Activated CD8-positive, alpha-beta memory T cell treated with anti-CD3 and anti-CD28 coated beads for 36 hours (primary cell): ENCODE measurements at regions not wholly inside any gene's neighbourhood (a gene's known extent, or its start where the extent isn't known, plus 50 kb on each side); places are given as distances from the start of the nearest gene placed in this dataset.

Source experiments
- CTCF ChIA-PET: fragments of 350-600 bp; sonication (Branson Sonifier 250); formaldehyde crosslinking; loops from one replicate; lab custom pipeline; 2021; ENCODE audit warnings: antibody characterized with exemption; lab: Charles Lee
- POLR2A ChIA-PET: fragments of 350-600 bp; sonication (Branson Sonifier 250); formaldehyde crosslinking; loops from one replicate; lab custom pipeline; 2021; ENCODE audit warnings: antibody characterized with exemption; lab: Charles Lee

DNA sequence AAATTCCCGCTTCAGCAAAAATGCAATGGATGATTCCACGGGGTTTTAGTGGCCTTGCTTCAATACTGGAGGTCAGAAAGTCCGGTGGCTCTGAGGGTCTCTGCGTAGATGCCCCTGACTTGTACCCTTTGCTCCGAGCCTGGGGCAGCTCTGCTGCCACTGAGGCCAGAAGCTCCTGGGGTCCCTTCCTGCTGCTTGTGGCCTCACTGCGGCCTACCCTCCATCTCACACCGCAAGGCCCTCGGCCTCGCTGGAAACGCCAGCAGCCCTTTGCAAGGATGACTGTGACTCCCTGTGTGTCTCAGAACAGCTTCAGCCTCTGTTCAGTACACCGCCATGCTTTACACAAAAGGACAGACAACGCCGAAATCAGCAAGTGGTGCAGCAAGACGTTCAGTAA, 244.8 kb downstream of the ACTR3B start:
- CTCF ChIA-PET: no interaction called here
- POLR2A ChIA-PET: no interaction called here

DNA sequence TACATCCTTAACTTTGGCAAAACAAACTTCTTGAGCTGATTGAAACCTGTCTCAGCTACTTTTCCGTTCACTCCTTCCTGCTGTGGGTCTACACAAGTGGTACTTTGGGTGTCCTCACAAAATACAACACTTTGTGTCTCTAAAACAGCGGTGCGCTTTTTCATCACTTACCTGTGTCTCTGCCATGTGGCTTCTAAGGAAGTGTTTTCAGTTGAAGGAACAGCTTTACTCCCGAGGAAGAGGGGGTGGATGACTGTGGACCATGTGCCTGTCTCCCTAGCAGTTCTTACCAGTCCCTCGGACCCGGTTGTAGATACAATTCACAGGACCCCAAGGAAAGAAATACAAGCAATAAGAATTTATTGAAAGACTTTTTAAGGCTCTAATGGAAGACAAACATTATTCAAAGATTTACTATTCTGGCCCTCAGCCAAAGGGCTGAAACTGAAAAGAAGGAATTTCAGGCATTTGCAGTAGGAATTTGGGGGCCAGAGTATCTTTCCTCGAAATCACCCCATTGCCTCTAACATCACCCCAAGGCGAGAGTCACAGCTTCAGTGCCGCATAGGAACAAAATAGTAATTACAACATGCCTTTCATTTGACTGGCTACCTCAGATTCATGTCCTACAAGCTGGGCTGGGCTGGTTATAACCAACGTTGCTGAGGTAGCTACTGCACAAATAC, 246.3 kb downstream of the ACTR3B start:
- ChIA-PET POLR2A (no interaction called here), CTCF (no interaction called here)

DNA sequence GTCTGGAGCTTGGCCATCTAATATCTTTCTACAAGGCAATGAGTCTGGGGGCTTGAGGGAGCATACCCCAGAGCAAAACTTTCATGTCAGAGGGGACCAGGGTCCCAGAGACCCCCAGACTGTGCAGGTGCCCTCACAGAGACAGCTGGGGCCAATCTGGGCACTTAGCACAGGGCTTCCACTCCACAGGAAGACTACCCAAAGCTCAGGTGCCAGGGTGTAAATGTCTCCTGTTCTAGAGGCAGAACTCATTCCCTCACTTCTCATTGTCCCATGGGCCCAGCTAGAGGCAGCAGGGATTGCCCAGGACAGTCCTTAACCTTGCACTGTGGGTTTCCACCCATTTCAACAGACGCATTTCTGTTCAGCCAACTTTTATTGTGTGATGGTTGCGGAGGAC, 246.9 kb downstream of the ACTR3B start:
- CTCF ChIA-PET: no interaction called here
- POLR2A ChIA-PET: no interaction called here

- ChIA-PET CTCF (no interaction called here), POLR2A (no interaction called here)
These were observed 247.4 kb downstream of the ACTR3B start for GRCh38 chr7:153006911-153007310.

- ChIA-PET POLR2A (no interaction called here), CTCF (no interaction called here)
These were observed 250.9 kb downstream of the ACTR3B start for GRCh38 chr7:153010416-153010815.

DNA sequence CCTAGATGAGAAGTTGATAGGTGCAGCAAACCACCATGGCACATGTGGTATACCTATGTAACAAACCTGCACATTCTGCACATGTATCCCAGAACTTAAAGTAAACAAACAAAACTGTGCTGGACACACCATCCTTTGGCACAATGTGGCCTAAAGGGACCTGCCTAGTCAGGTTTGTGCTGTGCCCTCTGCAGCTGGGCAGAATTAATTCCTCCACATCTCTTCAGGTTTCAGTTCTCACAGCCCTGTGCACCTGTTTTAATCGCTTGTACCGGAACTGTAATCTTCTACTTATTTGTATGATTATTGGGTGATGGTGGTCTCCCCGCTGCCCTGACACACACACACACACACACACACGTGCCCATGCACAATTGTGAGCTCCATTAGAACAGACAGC, 252.7 kb downstream of the ACTR3B start:
- ChIA-PET POLR2A (no interaction called here), CTCF (no interaction called here)

- ChIA-PET CTCF (no interaction called here), POLR2A (no interaction called here)
These were observed 257.7 kb downstream of the ACTR3B start for GRCh38 chr7:153017223-153017622.

DNA sequence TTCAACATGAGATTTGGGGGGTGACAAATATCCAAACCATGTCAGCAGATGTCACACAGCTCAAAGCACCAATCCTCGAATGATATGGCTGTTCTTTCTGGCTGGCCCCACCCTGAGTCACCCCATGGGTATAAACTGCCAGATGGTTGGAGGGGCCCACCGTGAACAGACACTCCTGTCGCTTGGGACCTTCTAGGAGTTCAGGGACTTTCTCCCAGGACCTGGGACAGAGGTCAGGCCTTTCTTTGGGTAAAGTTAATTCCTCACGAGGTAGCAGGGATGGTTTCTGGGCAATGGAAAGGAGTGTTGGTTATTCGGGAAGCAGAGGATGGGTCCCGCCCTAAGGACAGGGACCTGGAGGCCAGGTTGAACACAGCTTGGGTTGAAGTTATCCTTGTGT, 262.0 kb downstream of the ACTR3B start:
- ChIA-PET POLR2A (no interaction called here), CTCF (no interaction called here)

GRCh38 chr7:153022475-153023193, 263.1 kb downstream of the ACTR3B start:
- CTCF ChIA-PET: no interaction called here
- POLR2A ChIA-PET: no interaction called here

DNA sequence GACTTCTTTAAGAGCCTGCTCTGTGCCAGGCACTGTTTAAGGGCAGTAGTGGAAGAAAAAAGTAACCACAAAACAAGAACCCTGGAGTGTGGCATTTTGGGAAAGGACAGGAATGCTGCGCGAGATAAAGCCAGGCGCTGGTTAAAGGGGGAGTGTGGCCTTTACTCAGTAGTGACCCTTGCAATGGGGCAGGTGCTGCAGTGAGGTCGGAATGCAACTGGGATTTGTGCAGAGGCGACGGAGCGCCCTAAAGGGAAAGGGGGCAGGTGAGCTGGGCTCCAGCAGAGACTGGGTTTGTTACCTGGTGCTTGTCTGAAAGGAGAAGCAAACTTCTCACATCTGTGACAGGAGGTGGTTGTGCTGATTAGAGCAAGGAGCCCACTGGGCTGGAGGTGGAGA, 263.6 kb downstream of the ACTR3B start:
- ChIA-PET POLR2A (no interaction called here), CTCF (no interaction called here)

DNA sequence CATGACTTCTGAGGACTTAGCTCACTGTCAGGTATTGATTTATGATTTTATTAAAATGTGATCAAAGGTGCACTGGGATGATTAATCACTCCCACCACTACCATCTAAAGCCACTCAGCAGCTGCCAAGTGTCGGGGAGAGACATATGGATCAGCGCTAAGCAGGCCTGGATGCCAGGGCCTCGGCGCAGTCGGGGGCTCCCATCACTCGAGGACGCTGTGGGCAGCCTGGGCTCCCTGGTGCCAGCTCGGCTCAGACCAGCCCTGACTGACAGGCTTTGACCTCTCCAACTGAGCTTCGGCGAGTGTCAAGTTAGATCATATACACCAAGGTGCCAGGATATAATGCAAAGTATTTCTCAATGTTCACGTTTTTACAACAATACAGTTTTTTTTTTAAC, 267.7 kb downstream of the ACTR3B start:
- POLR2A ChIA-PET: no interaction called here
- CTCF ChIA-PET: no interaction called here

GRCh38 chr7:153027904-153028303, 268.4 kb downstream of the ACTR3B start:
- POLR2A ChIA-PET: no interaction called here
- CTCF ChIA-PET: no interaction called here

DNA sequence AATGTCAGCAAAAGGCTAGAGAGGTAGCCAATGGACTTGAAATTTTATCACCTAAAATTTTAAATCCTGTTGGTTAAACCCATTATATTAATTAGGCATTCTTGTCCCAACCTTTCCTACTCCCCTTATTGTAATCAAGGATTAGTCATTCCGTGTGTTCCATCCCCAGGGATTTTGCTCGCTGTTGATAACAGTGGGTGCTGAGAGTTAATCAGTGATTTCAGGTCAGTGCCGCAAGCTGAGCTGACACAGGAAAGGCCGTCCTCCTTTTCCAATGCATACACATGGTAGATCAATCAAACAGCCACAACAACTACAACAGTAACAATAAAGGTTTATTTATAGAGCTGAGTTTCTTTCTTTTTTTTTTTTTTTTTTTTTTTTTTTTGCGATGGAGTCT, 271.4 kb downstream of the ACTR3B start:
- POLR2A ChIA-PET: no interaction called here

GRCh38 chr7:153034791-153035190, 275.2 kb downstream of the ACTR3B start:
- ChIA-PET POLR2A (no interaction called here), CTCF (no interaction called here)

More for the DNA sequence above, 271.4 kb downstream of the ACTR3B start:
- CTCF ChIA-PET: no interaction called here

- CTCF ChIA-PET: no interaction called here
- POLR2A ChIA-PET: no interaction called here
These were observed 277.0 kb downstream of the ACTR3B start for GRCh38 chr7:153036396-153037063.

DNA sequence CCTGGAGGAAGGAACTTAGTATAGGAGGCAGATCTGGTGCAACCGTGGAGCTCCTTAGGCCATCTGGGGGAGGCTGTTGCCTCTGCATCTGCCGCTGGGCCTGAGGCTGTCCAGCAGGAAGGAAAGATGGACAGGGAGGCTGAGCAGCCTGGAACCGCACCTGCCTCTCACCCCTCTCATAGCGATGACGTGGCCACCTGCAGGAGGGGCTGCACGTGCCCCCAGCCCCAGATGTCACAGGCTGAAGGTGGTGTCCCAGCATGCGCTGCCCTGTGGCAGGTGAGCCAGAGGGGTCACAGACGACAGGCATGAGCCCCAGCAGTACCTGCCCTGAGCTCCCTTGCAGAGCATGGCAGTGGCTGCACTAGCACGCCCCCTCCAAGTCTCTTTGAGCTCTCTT, 283.9 kb downstream of the ACTR3B start:
- ChIA-PET CTCF (no interaction called here), POLR2A (no interaction called here)

DNA sequence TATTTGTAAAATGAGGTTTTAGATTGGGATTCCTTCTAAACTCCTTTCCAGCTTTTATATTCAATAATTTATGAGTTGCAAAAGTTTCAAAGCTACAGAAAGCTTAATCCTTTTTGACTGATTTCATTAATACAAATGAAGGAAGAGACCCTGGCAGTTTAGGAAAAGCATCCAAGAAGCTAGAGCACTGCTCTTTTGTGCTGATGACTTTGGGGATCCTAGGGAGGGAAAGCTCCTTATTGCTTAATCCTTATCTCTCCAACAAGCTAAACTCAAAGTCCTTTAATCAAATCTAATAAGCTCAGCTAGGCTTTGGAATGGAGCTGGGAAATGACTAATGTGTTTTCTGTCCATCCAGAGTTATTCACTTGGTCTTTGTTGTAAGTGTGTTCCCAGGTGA, 285.4 kb downstream of the ACTR3B start:
- ChIA-PET POLR2A (no interaction called here), CTCF (no interaction called here)

DNA sequence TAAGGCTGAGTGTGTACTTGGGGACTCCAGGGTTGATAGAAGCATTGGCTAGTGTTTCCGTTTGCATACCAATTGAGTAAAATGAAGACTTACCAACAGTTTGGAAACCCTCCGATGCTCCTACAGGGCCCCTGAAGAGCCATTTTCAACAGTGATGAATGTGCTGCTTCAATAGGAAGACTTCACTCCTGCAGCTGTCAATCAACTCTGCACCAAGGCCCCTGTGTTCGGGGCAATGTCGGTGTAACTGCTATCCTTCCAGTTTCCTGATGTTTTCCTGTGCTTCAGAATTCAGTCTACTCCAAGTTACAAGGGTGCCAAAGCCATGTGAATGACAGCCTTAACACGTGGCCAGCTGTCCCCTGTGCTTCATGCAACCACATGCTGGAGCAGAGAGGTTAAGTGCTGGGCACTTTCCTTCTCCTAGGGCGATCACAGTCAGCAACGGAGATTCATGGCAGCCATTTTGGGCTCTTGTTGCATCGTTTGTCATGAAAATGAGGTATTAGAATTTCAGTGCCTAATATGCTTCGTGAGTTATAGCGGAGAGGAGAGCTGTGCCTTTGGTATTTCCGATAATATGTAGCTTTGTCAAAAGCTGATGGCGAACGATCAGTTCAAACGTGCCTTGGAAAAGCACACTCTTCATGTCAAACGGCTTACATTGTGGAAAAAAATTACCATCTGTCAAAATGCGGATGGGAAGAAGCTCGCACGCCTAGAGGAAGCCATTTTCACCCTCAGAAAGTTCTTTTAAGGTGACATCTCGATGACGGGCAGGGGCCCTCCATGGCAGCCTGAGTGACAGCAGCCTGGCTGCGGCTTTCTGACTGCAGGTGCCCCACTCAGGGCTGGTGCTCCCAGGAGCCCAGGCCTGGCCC, 287.8 kb downstream of the ACTR3B start:
- POLR2A ChIA-PET: no interaction called here
- CTCF ChIA-PET: no interaction called here

- ChIA-PET CTCF (no interaction called here), POLR2A (no interaction called here)
These were observed 292.7 kb downstream of the ACTR3B start for GRCh38 chr7:153052206-153052605.

DNA sequence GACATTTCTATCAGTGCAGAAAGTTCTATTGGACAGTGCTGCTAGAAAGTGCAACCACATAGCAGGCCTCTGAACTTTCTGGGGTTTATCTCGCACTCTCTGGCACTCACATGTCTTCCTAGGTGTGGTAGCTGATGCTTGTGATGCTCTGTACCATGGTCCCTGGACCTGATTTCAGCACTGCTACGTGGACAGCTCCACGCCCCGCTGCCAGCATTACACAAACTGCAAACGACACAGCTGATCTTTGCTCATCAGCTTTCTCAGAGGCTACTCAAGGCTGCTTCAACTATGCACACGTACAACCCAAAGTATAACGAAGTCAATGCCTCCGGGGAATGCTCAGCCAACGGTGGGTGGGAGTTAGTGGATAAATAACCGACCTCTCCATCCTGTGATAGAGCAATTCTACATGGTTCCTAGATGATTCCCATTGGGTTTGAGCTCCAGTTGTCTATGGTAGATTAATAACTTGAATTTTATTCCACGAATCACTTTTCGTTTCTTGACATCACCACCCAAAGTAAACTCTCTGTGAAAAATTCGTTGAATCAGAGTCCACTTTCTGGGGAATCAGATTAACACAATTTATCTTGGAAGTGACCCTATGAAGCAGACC, 302.5 kb downstream of the ACTR3B start:
- ChIA-PET POLR2A (no interaction called here), CTCF (no interaction called here)
